ENCODE measurements at regions not wholly inside any gene's neighbourhood (a gene's known extent, or its start where the extent isn't known, plus 50 kb on each side); places are given as distances from the start of the nearest gene placed in this dataset.

- 73 to 75% (median 75%) methylated on average over 20 to 21 of the region's 21 CpGs for WGBS, 4 donors
- intact Hi-C loops (cut with DNase I), result no loop called here
Observed at GRCh38 chr1:3999941-4000735, 100.1 kb upstream of the C1orf174 start.

GRCh38 chr1:4000811-4001251 is 100.8 kb upstream of the C1orf174 start:
- Histone ChIP-seq H3K9me3 (no peaks in the 10 kb centered on the region), H3K36me3 (no peaks in the 10 kb centered on the region), H3K4me3 (no peak overlapping the region), H3K27ac (no peak overlapping the region), H3K4me1 (no peaks in the 10 kb centered on the region), H3K27me3 (peaks cover 0 to 41% (median 3%) of the 10 kb centered on the region in 9 donors)
- intact Hi-C loops (cut with DNase I), result no loop called here
- DNase-seq (no peak), ATAC-seq (no peak)
- WGBS, 4 donors, result 58 to 71% (median 64%) methylated on average over 16 to 17 of the region's 17 CpGs
- TF ChIP-seq CTCF (IDR thresholded peaks at IDR 0.05), result no peak
- no peak for TF ChIP-seq POLR2A (IDR thresholded peaks at IDR 0.05)

More at GRCh38 chr1:3999941-4000735, 100.1 kb upstream of the C1orf174 start:
- Histone ChIP-seq H3K9me3 (no peaks in the 10 kb centered on the region), H3K27ac (no peak overlapping the region), H3K4me1 (no peaks in the 10 kb centered on the region), H3K36me3 (no peaks in the 10 kb centered on the region), H3K27me3 (peaks cover 0 to 41% (median 5%) of the 10 kb centered on the region in 9 donors), H3K4me3 (no peak overlapping the region)
- ATAC-seq (no peak), DNase-seq (no peak)
- TF ChIP-seq CTCF (IDR thresholded peaks at IDR 0.05) (no peak), POLR2A (IDR thresholded peaks at IDR 0.05) (no peak)

- Histone ChIP-seq H3K4me1 (no peaks in the 10 kb centered on the region), H3K4me3 (no peak overlapping the region), H3K36me3 (no peaks in the 10 kb centered on the region), H3K27ac (no peak overlapping the region), H3K27me3 (peaks cover 0 to 41% (median 3%) of the 10 kb centered on the region in 9 donors), H3K9me3 (peaks cover 0 to under 1% (median 0%) of the 10 kb centered on the region in 12 donors)
- 82 to 90% (median 89%) methylated on average over 10 of the region's 10 CpGs for WGBS, 4 donors
- intact Hi-C loops (cut with DNase I), result no loop called here
- TF ChIP-seq POLR2A (IDR thresholded peaks at IDR 0.05) (no peak), CTCF (IDR thresholded peaks at IDR 0.05) (no peak)
- DNase-seq (no peak), ATAC-seq (no peak)
Observed at GRCh38 chr1:4001461-4001860, 101.4 kb upstream of the C1orf174 start.

GRCh38 chr1:4002061-4002521 is 102.0 kb upstream of the C1orf174 start:
- peaks cover 0 to 36% (median 3%) of the 10 kb centered on the region in 9 donors for H3K27me3 ChIP-seq
- no peak for ATAC-seq
- no peak overlapping the region for H3K4me3 ChIP-seq
- H3K36me3 ChIP-seq, result no peaks in the 10 kb centered on the region
- no peak for DNase-seq
- peaks cover 0 to 7% (median 0%) of the 10 kb centered on the region in 12 donors for H3K9me3 ChIP-seq
- no peaks in the 10 kb centered on the region for H3K4me1 ChIP-seq
- intact Hi-C loops (cut with DNase I), result no loop called here
- no peak overlapping the region for H3K27ac ChIP-seq
- TF ChIP-seq POLR2A (IDR thresholded peaks at IDR 0.05) (no peak), CTCF (IDR thresholded peaks at IDR 0.05) (no peak)
- WGBS, 4 donors, result 52 to 78% (median 77%) methylated on average over 5 to 13 of the region's 13 CpGs
